ENCODE measurements at regions not wholly inside any gene's neighbourhood (a gene's known extent, or its start where the extent isn't known, plus 50 kb on each side); places are given as distances from the start of the nearest gene placed in this dataset.

DNA sequence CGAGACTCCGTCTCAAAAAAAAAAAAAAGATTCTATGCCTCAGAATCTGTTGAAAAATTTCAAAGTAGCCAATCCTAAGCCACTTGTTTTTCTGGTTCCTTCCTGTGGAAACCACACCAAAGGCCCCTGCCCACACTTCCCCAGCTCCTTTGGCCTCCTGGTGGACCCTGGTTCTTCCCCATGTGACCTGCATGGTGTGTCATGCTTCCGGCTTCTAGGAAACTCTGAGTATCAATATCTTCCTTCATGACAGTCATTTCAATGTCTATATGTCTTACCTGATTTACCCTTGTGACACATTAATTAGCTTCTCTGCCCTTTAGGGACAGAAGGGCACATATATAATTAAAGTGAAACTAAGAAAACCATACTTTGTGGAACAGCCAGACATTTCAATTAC, 80.4 kb upstream of the GRB10 start:
- H2BK20ac ChIP-seq (ENCODE audit: low read depth, low read length, poor library complexity, severe bottlenecking): no peak overlapping the region
- H2AFZ ChIP-seq (ENCODE audit: low read length): no peak overlapping the region
- Mint-ChIP-seq H3K4me3 (no peak overlapping the region), H3K27ac (no peak overlapping the region), H3K36me3 (ENCODE audit: insufficient read depth in 1 of 3, low read depth in 3 of 3) (peaks cover 0 to 6% (median 5%) of the 10 kb centered on the region in 3 experiments; a peak in 2 of 7 replicates), H3K9me3 (peaks cover 5% of the 10 kb centered on the region in 2 experiments; a peak in 3 of 5 replicates), H3K27me3 (ENCODE audit: low read depth) (peaks cover 4% of the 10 kb centered on the region; the same call in 1 of the 2 replicates), H3K4me1 (peaks cover 33 to 39% of the 10 kb centered on the region in 2 experiments)
- H3K14ac ChIP-seq (ENCODE audit: insufficient read depth, low read length): no peak overlapping the region
- H4K91ac ChIP-seq (ENCODE audit: insufficient read length, low read depth, low read length): no peak overlapping the region
- no peak overlapping the region for H3K27ac ChIP-seq (ENCODE audit: insufficient read length, low read depth, low read length)
- H3K9ac ChIP-seq (ENCODE audit: extremely low read depth, insufficient read length, low read length): no peak overlapping the region
- no peaks in the 10 kb centered on the region for H3K79me2 ChIP-seq (ENCODE audit: insufficient read depth, low read length)
- no peak overlapping the region for H3K4ac ChIP-seq (ENCODE audit: low read depth, low read length)
- no peaks in the 10 kb centered on the region for H3K79me1 ChIP-seq (ENCODE audit: insufficient read depth, low read depth, low read length, poor library complexity, severe bottlenecking)
- H2BK5ac ChIP-seq (ENCODE audit: insufficient read length, low read length): no peak overlapping the region
- H2BK12ac ChIP-seq (ENCODE audit: insufficient read length, low read depth, low read length): no peak overlapping the region
- DNase-seq: no peak
- H4K8ac ChIP-seq (replicated peaks; ENCODE audit: insufficient read length, low read depth, low read length): no peak overlapping the region
- no peak overlapping the region for H3T11ph ChIP-seq (ENCODE audit: low read length)
- H3K4me1 ChIP-seq (ENCODE audit: insufficient read depth, low read length): peaks cover 6% of the 10 kb centered on the region
- no peak overlapping the region for H4K5ac ChIP-seq (ENCODE audit: insufficient read length, low read depth, low read length)
- no peak overlapping the region for H2BK120ac ChIP-seq (ENCODE audit: low read depth, low read length, poor library complexity, severe bottlenecking)
- no peak overlapping the region for H2BK15ac ChIP-seq (ENCODE audit: low read depth, low read length)
- TF ChIP-seq, protein P1, sequence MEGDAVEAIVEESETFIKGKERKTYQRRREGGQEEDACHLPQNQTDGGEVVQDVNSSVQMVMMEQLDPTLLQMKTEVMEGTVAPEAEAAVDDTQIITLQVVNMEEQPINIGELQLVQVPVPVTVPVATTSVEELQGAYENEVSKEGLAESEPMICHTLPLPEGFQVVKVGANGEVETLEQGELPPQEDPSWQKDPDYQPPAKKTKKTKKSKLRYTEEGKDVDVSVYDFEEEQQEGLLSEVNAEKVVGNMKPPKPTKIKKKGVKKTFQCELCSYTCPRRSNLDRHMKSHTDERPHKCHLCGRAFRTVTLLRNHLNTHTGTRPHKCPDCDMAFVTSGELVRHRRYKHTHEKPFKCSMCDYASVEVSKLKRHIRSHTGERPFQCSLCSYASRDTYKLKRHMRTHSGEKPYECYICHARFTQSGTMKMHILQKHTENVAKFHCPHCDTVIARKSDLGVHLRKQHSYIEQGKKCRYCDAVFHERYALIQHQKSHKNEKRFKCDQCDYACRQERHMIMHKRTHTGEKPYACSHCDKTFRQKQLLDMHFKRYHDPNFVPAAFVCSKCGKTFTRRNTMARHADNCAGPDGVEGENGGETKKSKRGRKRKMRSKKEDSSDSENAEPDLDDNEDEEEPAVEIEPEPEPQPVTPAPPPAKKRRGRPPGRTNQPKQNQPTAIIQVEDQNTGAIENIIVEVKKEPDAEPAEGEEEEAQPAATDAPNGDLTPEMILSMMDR (conservative IDR thresholded peaks at IDR 0.05): no peak
- H3K23me2 ChIP-seq (ENCODE audit: insufficient read length, low read depth, low read length, poor library complexity, severe bottlenecking): no peaks in the 10 kb centered on the region
- H3K27me3 ChIP-seq (ENCODE audit: insufficient read depth, low read length): no peaks in the 10 kb centered on the region
- no peak overlapping the region for H3K23ac ChIP-seq (ENCODE audit: insufficient read length, low read depth, low read length)
- no peak overlapping the region for H3K18ac ChIP-seq (ENCODE audit: insufficient read length, low read depth, low read length)
- H3K4me2 ChIP-seq (ENCODE audit: insufficient read depth, insufficient read length, low read length): no peak overlapping the region
- H2AK5ac ChIP-seq (ENCODE audit: insufficient read length, low read length): no peak overlapping the region
- H3K56ac ChIP-seq (ENCODE audit: insufficient read length, low read depth, low read length): no peak overlapping the region
- H3K9me3 ChIP-seq (ENCODE audit: control insufficient read depth, low read depth, low read length): no peaks in the 10 kb centered on the region
- no CpG with 5 or more reads among the region's 3 CpGs for WGBS (ENCODE audit: extremely low coverage, insufficient read length, low lambda C conversion rate)
- H4K20me1 ChIP-seq (ENCODE audit: control insufficient read depth, insufficient read depth, insufficient read length): no peaks in the 10 kb centered on the region

Data from H9 (cell line).